Hindlimb muscle (tissue), 1 donor: ENCODE measurements at regions not wholly inside any gene's neighbourhood (a gene's known extent, or its start where the extent isn't known, plus 50 kb on each side); places are given as distances from the start of the nearest gene placed in this dataset.
"Not testable (repeated sequence)": the region's sequence is repeated elsewhere in the genome, so short reads cannot be mapped to it uniquely, and the experiment has no call there.

Source experiments
- DNase-seq: peaks from one replicate; pipeline ENCODE4 v3.0.0-alpha.2; 2013

DNA sequence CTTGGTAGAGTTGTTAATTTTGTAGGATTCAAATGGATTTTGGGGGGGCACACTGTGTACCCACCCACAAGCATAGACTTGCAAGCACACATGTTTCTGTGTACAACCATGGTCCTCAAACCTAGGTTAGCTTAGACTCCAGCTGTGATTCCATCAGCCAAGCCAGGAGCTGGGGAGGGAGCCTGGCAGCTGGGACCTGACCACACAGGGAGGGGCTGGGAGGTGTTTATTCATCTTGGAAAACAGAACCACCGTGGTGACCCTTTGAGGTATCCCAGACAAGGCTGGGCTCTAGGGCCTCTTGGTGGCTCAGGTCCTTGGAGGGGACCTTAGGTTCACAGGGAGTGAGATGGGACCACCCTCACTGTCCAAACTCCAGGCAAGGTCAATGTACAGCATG lies 410.3 kb downstream of the NEBL start:
- DNase-seq, result no peak

DNA sequence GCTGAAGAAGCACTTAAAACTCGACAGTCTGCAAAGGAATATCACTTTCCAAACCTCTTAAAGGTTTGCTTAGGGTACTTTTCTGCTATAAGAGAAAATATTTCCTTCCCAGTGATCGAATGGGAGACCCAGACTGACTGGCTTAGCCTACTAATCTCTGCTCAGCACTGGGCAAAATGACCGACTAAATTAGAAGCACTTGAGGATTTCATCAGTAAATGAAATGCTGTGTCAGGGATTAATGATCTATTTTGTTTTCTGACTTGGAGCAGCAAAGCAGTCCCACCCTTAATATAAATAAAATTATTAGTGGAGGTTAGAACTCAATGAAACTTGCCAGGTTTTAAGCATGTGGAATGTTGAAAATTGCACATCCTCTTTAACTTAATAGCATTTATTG lies 411.6 kb downstream of the NEBL start:
- no peak for DNase-seq

DNA sequence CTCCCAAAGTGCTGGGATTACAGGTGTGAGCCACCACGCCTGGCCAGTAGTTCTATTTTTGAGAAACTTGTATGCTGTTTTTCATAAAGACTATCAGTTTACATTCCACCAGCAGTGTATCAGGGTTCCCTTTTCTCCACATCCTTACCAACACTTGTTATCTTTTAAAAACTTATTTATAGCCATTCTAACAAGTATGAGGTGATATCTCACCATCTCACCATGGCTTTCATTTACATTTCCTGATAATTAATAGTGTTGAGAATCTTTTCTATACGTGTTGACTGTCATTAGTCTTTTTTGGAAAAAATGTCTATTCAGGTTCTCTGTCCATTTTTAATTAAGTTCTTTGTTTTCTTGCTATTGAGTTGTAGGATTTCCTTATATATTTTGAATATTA lies 416.1 kb downstream of the NEBL start:
- DNase-seq, result no peak

GRCh38 chr10:20480575-20480974 lies 416.5 kb downstream of the NEBL start:
- not testable (repeated sequence) for DNase-seq

DNA sequence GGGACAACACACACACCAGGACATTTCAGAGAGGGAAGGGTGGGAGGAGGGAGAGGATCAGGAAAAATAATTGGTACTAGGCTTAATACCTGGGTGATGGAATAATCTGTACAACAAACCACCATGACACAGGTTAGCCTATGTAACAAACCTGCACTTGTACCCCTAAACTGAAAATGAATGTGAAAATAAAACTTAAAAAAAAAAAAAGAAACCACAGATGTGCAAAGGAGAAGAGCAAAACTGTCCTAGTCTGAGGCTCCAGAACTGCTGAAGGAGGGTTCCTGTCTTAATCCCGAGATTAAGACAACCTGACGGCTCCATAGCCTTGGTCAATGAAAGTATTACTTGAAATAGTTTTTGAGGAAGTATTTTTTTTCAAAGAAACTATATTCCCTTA lies 423.0 kb downstream of the NEBL start:
- no peak for DNase-seq

- peak; percentile 47 for DNase-seq
Observed at GRCh38 chr10:20473023-20473760, 423.9 kb downstream of the NEBL start.

DNA sequence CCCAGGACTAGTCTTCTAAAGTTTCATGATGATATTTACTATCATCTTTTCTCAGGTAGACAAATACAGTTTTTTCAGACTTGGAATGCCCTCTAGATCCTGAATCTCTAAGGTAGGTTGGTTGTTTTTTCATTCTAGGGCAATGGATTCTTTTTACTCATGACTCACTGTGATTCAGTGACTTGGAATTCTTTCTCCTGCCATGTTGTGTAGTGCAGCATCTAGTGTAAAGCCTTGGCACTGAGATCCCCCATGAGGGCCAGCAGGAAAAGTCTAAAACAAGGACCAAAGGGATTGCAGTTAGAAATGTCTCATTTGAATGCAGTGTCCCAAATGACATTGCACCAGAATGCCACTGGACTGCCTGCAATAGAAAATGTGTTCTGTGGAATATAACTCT lies 430.4 kb downstream of the NEBL start:
- no peak for DNase-seq

- no peak for DNase-seq
Observed at GRCh38 chr10:20457649-20458048, 439.5 kb downstream of the NEBL start.

- DNase-seq, result no peak
Observed at GRCh38 chr10:20455774-20456173, 441.3 kb downstream of the NEBL start.

DNA sequence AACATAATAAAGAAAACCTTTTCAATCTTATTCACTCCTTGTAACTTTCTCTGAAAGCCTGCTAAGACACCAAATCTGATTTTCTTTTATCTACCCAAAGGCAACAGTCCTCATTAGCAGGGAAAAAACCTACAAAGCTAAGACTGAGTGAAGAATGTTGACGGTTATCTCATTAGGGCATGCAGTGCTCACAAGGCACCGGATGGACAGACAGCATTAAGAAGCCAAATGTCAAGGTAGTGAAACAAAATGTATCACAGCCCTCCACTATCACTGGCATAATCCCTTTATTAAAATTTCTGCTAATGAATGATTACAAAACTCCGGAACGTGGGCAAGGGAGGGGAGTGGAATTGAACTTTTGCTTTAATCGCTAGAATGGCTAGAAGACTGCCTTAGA lies 442.8 kb downstream of the NEBL start:
- DNase-seq, result no peak

DNA sequence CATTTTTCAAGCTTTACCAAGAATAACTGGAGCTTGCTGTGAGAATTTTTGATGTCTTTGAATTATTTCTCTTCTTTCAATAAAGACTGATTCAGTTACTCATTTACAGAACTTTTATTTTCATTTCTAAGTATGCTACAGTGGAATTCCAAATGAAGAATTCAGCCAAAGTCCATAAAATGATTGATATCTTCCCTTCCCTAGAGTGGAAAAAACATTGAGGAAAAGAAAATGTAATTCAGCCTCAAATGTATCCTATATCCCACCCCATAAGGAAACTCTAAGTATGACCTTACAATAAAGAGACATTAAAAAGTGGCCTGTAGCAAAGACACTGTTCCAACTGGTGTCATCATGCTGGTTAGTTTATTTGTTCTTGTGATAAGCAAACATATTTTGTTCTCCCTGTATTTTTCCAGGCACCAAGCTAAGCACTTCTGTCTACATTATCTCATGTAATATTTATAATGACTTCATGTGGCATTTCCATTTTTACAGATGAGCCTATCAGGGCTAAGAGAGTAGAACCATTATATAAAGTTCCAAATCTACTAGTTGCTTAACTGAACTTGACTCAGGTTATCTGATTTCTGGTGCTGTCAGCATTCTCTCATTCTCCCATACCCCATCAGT lies 450.4 kb downstream of the NEBL start:
- DNase-seq, result peak; percentile 41

- no peak for DNase-seq
Observed at GRCh38 chr10:20443094-20443493, 454.0 kb downstream of the NEBL start.

DNA sequence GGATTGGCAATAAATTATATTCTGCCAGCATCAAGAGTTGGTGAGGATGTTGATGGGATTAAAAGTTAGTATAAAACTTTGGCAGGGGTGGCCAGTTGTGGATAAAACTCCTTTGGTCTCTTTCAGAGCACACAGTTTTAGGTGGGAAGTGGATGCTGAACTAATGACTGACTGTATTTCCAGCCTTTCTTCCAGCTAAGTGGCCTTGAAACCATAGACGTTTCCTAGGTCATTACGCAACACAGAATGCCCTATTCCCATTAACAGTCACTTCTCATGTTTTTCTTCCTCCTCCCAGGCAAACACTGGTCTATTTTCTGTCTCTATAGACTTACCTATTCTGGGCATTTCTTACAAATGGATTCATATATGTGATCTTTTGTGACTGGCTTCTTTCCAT lies 467.4 kb downstream of the NEBL start:
- DNase-seq, result no peak

DNA sequence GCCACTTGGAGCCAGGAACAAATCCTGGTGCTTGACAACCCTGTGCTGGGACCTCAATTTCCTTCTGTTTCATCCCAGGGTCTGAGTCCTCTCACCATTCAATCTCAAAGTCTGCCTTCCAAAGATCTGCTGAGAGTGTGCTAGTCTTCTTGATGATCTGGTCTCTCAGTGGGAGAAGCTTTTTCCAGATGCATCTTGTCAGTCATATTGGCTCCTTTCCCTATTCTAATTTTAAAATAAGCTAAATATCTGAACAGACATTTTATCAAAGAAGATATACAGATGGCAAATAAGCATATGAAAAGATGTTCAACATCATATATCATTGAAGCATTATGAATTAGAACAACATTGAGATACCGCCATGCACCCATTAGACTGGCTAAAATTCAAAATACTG lies 469.3 kb downstream of the NEBL start:
- DNase-seq, result no peak

DNA sequence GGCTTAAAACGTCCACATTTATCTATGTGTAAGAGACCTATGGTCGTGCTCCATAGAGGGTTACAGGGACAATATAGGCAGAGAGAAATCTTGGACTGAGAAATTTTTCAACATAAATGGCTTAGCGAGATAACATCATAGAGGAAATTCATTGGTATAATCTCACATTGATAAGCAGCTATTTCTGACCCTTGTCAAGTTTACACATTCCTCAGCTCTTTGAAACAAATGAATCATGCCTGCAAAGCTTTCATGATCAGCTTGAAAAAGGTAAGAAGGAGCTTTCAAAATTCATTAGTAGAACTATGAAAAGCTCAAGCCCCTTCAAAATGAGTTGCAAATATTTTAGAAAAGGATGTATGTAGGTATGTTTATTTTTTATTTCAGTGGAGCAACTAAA lies 478.8 kb downstream of the NEBL start:
- no peak for DNase-seq

- DNase-seq, result no peak
Observed at GRCh38 chr10:20417791-20418190, 479.3 kb downstream of the NEBL start.

- DNase-seq, result no peak
Observed at GRCh38 chr10:20415684-20416083, 481.4 kb downstream of the NEBL start.

GRCh38 chr10:20407357-20407756 lies 489.8 kb downstream of the NEBL start:
- no peak for DNase-seq

- peak; percentile 49 for DNase-seq
Observed at GRCh38 chr10:20406281-20407104, 490.6 kb downstream of the NEBL start.

GRCh38 chr10:20405761-20406160 lies 491.4 kb downstream of the NEBL start:
- DNase-seq, result no peak

GRCh38 chr10:20405050-20405449 lies 492.1 kb downstream of the NEBL start:
- no peak for DNase-seq

GRCh38 chr10:20399772-20400171 lies 497.3 kb downstream of the NEBL start:
- DNase-seq, result no peak

GRCh38 chr10:20396701-20397100 lies 500.4 kb downstream of the NEBL start:
- no peak for DNase-seq

GRCh38 chr10:20396205-20396604 lies 500.9 kb downstream of the NEBL start:
- DNase-seq, result peak; percentile 23
